ENCODE measurements at regions not wholly inside any gene's neighbourhood (a gene's known extent, or its start where the extent isn't known, plus 50 kb on each side); places are given as distances from the start of the nearest gene placed in this dataset.

- TF ChIP-seq CTCF (IDR thresholded peaks at IDR 0.05) (no peak), POLR2A (IDR thresholded peaks at IDR 0.05) (no peak)
These were observed 290.0 kb upstream of the ADAMTSL1 start for GRCh38 chr9:18183974-18184373.
